ENCODE measurements at regions not wholly inside any gene's neighbourhood (a gene's known extent, or its start where the extent isn't known, plus 50 kb on each side); places are given as distances from the start of the nearest gene placed in this dataset.

DNA sequence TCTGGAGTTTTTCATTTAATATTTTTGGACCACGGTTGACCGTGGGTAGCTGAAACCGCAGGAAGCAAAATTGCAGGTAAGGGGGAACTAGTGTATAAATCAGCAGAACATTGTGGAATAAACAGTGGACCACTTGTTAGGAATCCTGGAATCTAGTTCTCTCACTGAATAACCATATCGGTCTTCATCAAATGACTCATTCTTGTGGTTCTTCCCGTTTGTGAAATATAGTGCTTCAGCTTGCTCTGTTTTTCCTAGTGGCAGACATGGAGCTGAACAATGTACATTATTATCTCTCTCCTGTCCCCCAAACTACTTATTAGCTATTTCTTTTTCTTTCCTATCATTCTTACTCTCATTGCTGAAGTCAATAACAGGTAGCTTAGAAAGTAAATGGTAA is 61.9 kb downstream of the HSPA13 start:
- TF ChIP-seq SUZ12 (IDR thresholded peaks at IDR 0.05; ENCODE audit: extremely low read depth, insufficient read depth, insufficient read length) (no peak), YY1 (IDR thresholded peaks at IDR 0.05; ENCODE audit: insufficient read depth, insufficient read length) (no peak), ZNF274 (IDR thresholded peaks at IDR 0.05; ENCODE audit: low read depth, low read length) (no peak)
- no peak for DNase-seq (ENCODE audit: low read depth, low spot score)
- no peaks in the 10 kb centered on the region for H3K27me3 ChIP-seq (ENCODE audit: insufficient read depth, insufficient read length)
- H3K9ac ChIP-seq (ENCODE audit: insufficient read length, low read depth) = no peak overlapping the region
- no peak overlapping the region for H3K4me3 ChIP-seq (ENCODE audit: insufficient read length, low read depth)
- no peaks in the 10 kb centered on the region for H3K9me3 ChIP-seq (ENCODE audit: insufficient read depth, low read length)
- no peaks in the 10 kb centered on the region for H3K4me1 ChIP-seq (ENCODE audit: insufficient read depth, insufficient read length)
- H3K36me3 ChIP-seq (ENCODE audit: insufficient read depth, insufficient read length, low read length) = no peaks in the 10 kb centered on the region

DNA sequence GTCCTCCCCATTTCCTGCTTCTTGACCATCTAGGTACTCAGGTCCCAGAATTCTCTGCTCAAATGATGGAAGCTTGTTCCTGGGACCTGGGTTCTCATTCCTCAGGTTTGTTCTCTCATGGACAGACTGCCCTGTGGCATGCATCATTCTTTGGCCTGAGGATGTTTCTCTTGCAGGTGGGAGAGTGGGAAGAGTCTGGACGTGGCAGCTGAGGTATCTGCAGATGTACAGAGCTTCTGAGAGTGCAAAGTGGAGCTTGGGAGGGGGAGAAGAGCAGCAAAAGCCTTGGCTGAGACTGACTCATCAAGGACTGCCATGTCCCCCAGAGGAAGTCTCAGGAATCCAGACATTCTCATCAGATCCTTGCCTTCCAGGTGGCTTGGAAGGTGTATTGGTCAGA is 63.1 kb downstream of the HSPA13 start:
- no peaks in the 10 kb centered on the region for H3K4me1 ChIP-seq (ENCODE audit: insufficient read depth, insufficient read length)
- H3K9me3 ChIP-seq (ENCODE audit: insufficient read depth, low read length) = no peaks in the 10 kb centered on the region
- no peaks in the 10 kb centered on the region for H3K27me3 ChIP-seq (ENCODE audit: insufficient read depth, insufficient read length)
- H3K36me3 ChIP-seq (ENCODE audit: insufficient read depth, insufficient read length, low read length) = no peaks in the 10 kb centered on the region
- TF ChIP-seq SUZ12 (IDR thresholded peaks at IDR 0.05; ENCODE audit: extremely low read depth, insufficient read depth, insufficient read length) (no peak), ZNF274 (IDR thresholded peaks at IDR 0.05; ENCODE audit: low read depth, low read length) (no peak), YY1 (IDR thresholded peaks at IDR 0.05; ENCODE audit: insufficient read depth, insufficient read length) (no peak)
- H3K9ac ChIP-seq (ENCODE audit: insufficient read length, low read depth) = no peak overlapping the region
- no peak overlapping the region for H3K4me3 ChIP-seq (ENCODE audit: insufficient read length, low read depth)
- no peak for DNase-seq (ENCODE audit: low read depth, low spot score)

DNA sequence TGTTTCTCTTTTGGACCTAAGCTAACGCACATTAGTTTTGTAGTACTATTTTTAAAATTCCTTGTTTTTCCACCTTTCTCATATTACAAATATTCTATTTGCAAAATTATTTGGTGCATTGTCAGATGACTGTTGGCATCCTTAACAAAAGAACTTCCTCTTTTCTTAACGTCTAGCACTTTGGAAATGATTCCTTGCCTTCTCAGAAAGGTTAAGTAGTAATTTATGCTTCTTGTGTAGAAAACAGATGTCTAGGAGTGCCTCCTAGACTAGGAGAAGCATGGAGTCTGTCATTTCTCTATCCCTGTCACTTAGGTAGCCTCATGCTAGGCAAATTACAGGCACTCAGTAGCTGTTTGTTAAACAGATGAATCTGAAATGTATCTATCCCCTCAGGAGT is 64.4 kb downstream of the HSPA13 start:
- DNase-seq (ENCODE audit: low read depth, low spot score) = no peak
- Histone ChIP-seq H3K4me1 (ENCODE audit: insufficient read depth, insufficient read length) (no peaks in the 10 kb centered on the region), H3K36me3 (ENCODE audit: insufficient read depth, insufficient read length, low read length) (no peaks in the 10 kb centered on the region), H3K9me3 (ENCODE audit: insufficient read depth, low read length) (no peaks in the 10 kb centered on the region), H3K27me3 (ENCODE audit: insufficient read depth, insufficient read length) (no peaks in the 10 kb centered on the region), H3K4me3 (ENCODE audit: insufficient read length, low read depth) (no peak overlapping the region), H3K9ac (ENCODE audit: insufficient read length, low read depth) (no peak overlapping the region)
- TF ChIP-seq SUZ12 (IDR thresholded peaks at IDR 0.05; ENCODE audit: extremely low read depth, insufficient read depth, insufficient read length) (no peak), YY1 (IDR thresholded peaks at IDR 0.05; ENCODE audit: insufficient read depth, insufficient read length) (no peak), ZNF274 (IDR thresholded peaks at IDR 0.05; ENCODE audit: low read depth, low read length) (no peak)

DNA sequence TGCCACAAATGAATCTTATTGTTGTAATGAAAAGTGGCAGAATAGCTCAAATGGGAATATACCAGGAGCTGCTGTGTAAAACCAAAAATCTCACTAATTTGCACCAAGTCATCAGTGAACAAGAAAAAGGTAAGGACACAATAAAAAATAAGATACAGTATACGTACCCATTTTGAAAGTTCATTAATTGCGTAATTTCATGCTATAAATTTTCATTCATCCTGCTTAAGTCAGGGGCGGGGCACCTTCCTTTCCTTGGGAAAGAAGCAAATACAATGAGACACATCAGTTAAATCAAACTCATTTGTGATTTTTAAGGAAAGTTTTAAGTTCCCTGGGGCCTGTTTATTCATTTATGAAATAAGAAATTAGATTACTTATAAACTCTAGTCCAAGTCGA is 65.4 kb downstream of the HSPA13 start:
- no peak overlapping the region for H3K9ac ChIP-seq (ENCODE audit: insufficient read length, low read depth)
- no peaks in the 10 kb centered on the region for H3K4me1 ChIP-seq (ENCODE audit: insufficient read depth, insufficient read length)
- no peak for DNase-seq (ENCODE audit: low read depth, low spot score)
- TF ChIP-seq ZNF274 (IDR thresholded peaks at IDR 0.05; ENCODE audit: low read depth, low read length) (no peak), YY1 (IDR thresholded peaks at IDR 0.05; ENCODE audit: insufficient read depth, insufficient read length) (no peak), SUZ12 (IDR thresholded peaks at IDR 0.05; ENCODE audit: extremely low read depth, insufficient read depth, insufficient read length) (no peak)
- no peak overlapping the region for H3K4me3 ChIP-seq (ENCODE audit: insufficient read length, low read depth)
- no peaks in the 10 kb centered on the region for H3K27me3 ChIP-seq (ENCODE audit: insufficient read depth, insufficient read length)
- no peaks in the 10 kb centered on the region for H3K9me3 ChIP-seq (ENCODE audit: insufficient read depth, low read length)
- H3K36me3 ChIP-seq (ENCODE audit: insufficient read depth, insufficient read length, low read length) = no peaks in the 10 kb centered on the region

DNA sequence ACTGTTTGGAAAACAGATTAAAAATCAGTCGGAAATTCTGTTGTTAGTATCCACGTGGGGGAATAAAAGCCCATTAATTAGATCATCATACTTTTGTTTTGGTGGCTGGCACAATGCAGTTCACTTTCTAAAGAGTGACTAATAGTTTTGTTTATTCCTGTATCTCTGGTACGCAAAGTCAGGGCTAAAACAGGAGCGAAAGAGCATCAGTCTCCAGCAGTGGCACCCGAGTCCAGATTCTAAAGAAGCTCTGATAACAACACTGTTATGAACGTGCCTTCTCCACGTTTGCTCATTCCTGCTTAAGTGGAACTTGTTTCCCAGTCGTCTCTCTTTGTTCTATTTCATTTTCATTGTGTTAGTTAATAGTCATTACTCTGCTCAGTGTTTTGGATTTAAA is 69.6 kb downstream of the HSPA13 start:
- Histone ChIP-seq H3K9ac (ENCODE audit: insufficient read length, low read depth) (no peak overlapping the region), H3K4me1 (ENCODE audit: insufficient read depth, insufficient read length) (no peaks in the 10 kb centered on the region), H3K4me3 (ENCODE audit: insufficient read length, low read depth) (no peak overlapping the region), H3K9me3 (ENCODE audit: insufficient read depth, low read length) (no peaks in the 10 kb centered on the region), H3K27me3 (ENCODE audit: insufficient read depth, insufficient read length) (no peaks in the 10 kb centered on the region), H3K36me3 (ENCODE audit: insufficient read depth, insufficient read length, low read length) (no peaks in the 10 kb centered on the region)
- no peak for TF ChIP-seq YY1 (IDR thresholded peaks at IDR 0.05; ENCODE audit: insufficient read depth, insufficient read length)
- TF ChIP-seq ZNF274 (IDR thresholded peaks at IDR 0.05; ENCODE audit: low read depth, low read length) = no peak
- no peak for TF ChIP-seq SUZ12 (IDR thresholded peaks at IDR 0.05; ENCODE audit: extremely low read depth, insufficient read depth, insufficient read length)
- no peak for DNase-seq (ENCODE audit: low read depth, low spot score)

DNA sequence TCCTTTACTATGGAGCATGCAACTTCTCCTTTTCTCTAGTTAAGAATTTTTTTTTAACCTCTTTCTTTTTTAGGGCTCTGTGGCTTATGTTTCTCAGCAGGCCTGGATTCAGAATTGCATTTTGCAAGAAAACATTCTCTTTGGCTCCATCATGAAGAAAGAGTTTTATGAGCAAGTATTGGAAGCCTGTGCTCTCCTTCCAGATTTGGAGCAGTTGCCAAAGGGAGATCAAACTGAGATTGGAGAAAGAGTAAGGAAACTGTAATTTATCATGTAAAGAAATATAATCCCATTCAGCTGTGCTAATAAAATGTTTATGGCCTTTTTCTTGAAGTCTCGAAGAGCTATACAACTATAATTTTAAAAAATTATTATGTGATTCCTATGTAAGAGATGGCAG is 70.1 kb downstream of the HSPA13 start:
- TF ChIP-seq YY1 (IDR thresholded peaks at IDR 0.05; ENCODE audit: insufficient read depth, insufficient read length) = no peak
- no peak for TF ChIP-seq SUZ12 (IDR thresholded peaks at IDR 0.05; ENCODE audit: extremely low read depth, insufficient read depth, insufficient read length)
- TF ChIP-seq ZNF274 (IDR thresholded peaks at IDR 0.05; ENCODE audit: low read depth, low read length) = no peak
- no peaks in the 10 kb centered on the region for H3K27me3 ChIP-seq (ENCODE audit: insufficient read depth, insufficient read length)
- no peak for DNase-seq (ENCODE audit: low read depth, low spot score)

DNA sequence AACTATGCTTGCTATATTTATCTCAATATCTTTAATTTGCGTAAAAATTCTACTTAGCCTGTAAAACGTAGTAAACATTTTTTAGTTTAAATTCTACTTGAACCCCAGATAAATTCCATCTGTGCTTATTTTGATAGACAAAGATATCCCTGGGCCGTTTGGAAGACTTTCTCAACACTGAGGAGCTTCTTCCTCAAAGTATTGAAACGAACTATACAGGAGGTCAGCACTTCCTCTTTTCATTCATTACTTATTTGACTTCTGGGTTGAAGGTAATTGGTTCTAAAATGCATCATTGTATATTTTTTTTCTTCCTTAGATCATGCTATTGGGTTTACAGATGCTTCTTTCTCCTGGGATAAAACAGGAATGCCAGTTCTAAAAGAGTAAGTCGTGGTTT is 74.7 kb downstream of the HSPA13 start:
- Histone ChIP-seq H3K4me1 (ENCODE audit: insufficient read depth, insufficient read length) (no peaks in the 10 kb centered on the region), H3K9ac (ENCODE audit: insufficient read length, low read depth) (no peak overlapping the region), H3K9me3 (ENCODE audit: insufficient read depth, low read length) (no peaks in the 10 kb centered on the region), H3K4me3 (ENCODE audit: insufficient read length, low read depth) (no peak overlapping the region), H3K36me3 (ENCODE audit: insufficient read depth, insufficient read length, low read length) (no peaks in the 10 kb centered on the region), H3K27me3 (ENCODE audit: insufficient read depth, insufficient read length) (no peaks in the 10 kb centered on the region)
- no peak for DNase-seq (ENCODE audit: low read depth, low spot score)
- no peak for TF ChIP-seq YY1 (IDR thresholded peaks at IDR 0.05; ENCODE audit: insufficient read depth, insufficient read length)
- no peak for TF ChIP-seq ZNF274 (IDR thresholded peaks at IDR 0.05; ENCODE audit: low read depth, low read length)
- TF ChIP-seq SUZ12 (IDR thresholded peaks at IDR 0.05; ENCODE audit: extremely low read depth, insufficient read depth, insufficient read length) = no peak

More for the DNA sequence above, 70.1 kb downstream of the HSPA13 start:
- Histone ChIP-seq H3K36me3 (ENCODE audit: insufficient read depth, insufficient read length, low read length) (no peaks in the 10 kb centered on the region), H3K9ac (ENCODE audit: insufficient read length, low read depth) (no peak overlapping the region), H3K4me1 (ENCODE audit: insufficient read depth, insufficient read length) (no peaks in the 10 kb centered on the region), H3K9me3 (ENCODE audit: insufficient read depth, low read length) (no peaks in the 10 kb centered on the region), H3K4me3 (ENCODE audit: insufficient read length, low read depth) (no peak overlapping the region)
